ENCODE measurements at regions not wholly inside any gene's neighbourhood (a gene's known extent, or its start where the extent isn't known, plus 50 kb on each side); places are given as distances from the start of the nearest gene placed in this dataset.

DNA sequence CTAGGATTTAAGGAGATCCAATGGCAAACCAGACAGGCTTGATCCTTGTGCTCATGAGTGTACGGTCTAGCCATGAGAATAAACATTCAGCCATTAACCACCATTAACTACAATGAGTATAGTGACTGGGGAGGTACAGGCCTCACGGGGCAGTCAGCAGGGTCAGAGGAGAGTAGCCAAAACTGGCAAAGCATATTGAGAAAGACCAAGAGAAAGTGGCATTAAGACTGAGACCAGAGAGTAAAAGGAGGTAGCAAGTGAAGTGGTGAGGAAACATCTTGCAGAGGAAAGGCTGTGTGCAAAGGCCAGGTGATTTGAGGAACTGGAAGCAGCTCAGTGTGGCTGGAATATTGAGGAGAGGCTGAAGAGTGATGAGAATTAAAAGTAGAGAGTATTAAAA, 407.2 kb upstream of the LMCD1 start:
- no peak for TF ChIP-seq POLR2AphosphoS5 (IDR thresholded peaks at IDR 0.05; ENCODE audit: low read depth)
- TF ChIP-seq, protein P1, sequence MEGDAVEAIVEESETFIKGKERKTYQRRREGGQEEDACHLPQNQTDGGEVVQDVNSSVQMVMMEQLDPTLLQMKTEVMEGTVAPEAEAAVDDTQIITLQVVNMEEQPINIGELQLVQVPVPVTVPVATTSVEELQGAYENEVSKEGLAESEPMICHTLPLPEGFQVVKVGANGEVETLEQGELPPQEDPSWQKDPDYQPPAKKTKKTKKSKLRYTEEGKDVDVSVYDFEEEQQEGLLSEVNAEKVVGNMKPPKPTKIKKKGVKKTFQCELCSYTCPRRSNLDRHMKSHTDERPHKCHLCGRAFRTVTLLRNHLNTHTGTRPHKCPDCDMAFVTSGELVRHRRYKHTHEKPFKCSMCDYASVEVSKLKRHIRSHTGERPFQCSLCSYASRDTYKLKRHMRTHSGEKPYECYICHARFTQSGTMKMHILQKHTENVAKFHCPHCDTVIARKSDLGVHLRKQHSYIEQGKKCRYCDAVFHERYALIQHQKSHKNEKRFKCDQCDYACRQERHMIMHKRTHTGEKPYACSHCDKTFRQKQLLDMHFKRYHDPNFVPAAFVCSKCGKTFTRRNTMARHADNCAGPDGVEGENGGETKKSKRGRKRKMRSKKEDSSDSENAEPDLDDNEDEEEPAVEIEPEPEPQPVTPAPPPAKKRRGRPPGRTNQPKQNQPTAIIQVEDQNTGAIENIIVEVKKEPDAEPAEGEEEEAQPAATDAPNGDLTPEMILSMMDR (IDR thresholded peaks at IDR 0.05; ENCODE audit: insufficient read depth, low read length): no peak

Data from HL-60 (cell line).